HL-60/S4 treated with retinoic acid at 250 ng/mL for 4 days and 3 days (cell line): ENCODE measurements at regions not wholly inside any gene's neighbourhood (a gene's known extent, or its start where the extent isn't known, plus 50 kb on each side); places are given as distances from the start of the nearest gene placed in this dataset.

Source experiments
- in situ Hi-C: fragments of 300-500 bp; cut with MboI; formaldehyde crosslinking; loops from 2 replicates; pipeline ENCODE4 v1.7.0; 2022; ENCODE audit warnings: low sequenced_read_pairs

GRCh38 chr18:22838639-22839277 lies 94.4 kb upstream of the RBBP8 start:
- in situ Hi-C loops = no loop called here

- in situ Hi-C loops = no loop called here
Observed at GRCh38 chr18:22839340-22839821, 93.7 kb upstream of the RBBP8 start.

- in situ Hi-C loops = no loop called here
Observed at GRCh38 chr18:22840606-22841144, 92.5 kb upstream of the RBBP8 start.

- in situ Hi-C loops = no loop called here
Observed at GRCh38 chr18:22841840-22842239, 91.3 kb upstream of the RBBP8 start.

- in situ Hi-C loops = no loop called here
Observed at GRCh38 chr18:22844190-22844589, 88.9 kb upstream of the RBBP8 start.

GRCh38 chr18:22844628-22845027 lies 88.5 kb upstream of the RBBP8 start:
- in situ Hi-C loops = no loop called here

GRCh38 chr18:22846088-22846683 lies 86.9 kb upstream of the RBBP8 start:
- in situ Hi-C loops = no loop called here

GRCh38 chr18:22846697-22847096 lies 86.4 kb upstream of the RBBP8 start:
- in situ Hi-C loops = no loop called here

- in situ Hi-C loops = no loop called here
Observed at GRCh38 chr18:22847392-22847791, 85.7 kb upstream of the RBBP8 start.

GRCh38 chr18:22847867-22848451 lies 85.2 kb upstream of the RBBP8 start:
- in situ Hi-C loops = no loop called here

GRCh38 chr18:22848615-22849014 lies 84.5 kb upstream of the RBBP8 start:
- in situ Hi-C loops = no loop called here

- in situ Hi-C loops = no loop called here
Observed at GRCh38 chr18:22856870-22857269, 76.3 kb upstream of the RBBP8 start.

- in situ Hi-C loops = no loop called here
Observed at GRCh38 chr18:22858121-22858520, 75.0 kb upstream of the RBBP8 start.

GRCh38 chr18:22860807-22861206 lies 72.3 kb upstream of the RBBP8 start:
- in situ Hi-C loops = no loop called here

GRCh38 chr18:22865354-22866116 lies 67.6 kb upstream of the RBBP8 start:
- in situ Hi-C loops = no loop called here

GRCh38 chr18:22868831-22869230 lies 64.3 kb upstream of the RBBP8 start:
- in situ Hi-C loops = no loop called here

- in situ Hi-C loops = no loop called here
Observed at GRCh38 chr18:22871809-22872525, 61.2 kb upstream of the RBBP8 start.

GRCh38 chr18:22872900-22873537 lies 60.1 kb upstream of the RBBP8 start:
- in situ Hi-C loops = no loop called here

- in situ Hi-C loops = no loop called here
Observed at GRCh38 chr18:22879293-22879692, 53.8 kb upstream of the RBBP8 start.

GRCh38 chr18:22882084-22882483 lies 51.0 kb upstream of the RBBP8 start:
- in situ Hi-C loops = no loop called here
